Prostate gland (tissue), 2 donors: ENCODE measurements at regions not wholly inside any gene's neighbourhood (a gene's known extent, or its start where the extent isn't known, plus 50 kb on each side); places are given as distances from the start of the nearest gene placed in this dataset.
"Not testable (repeated sequence)": the region's sequence is repeated elsewhere in the genome, so short reads cannot be mapped to it uniquely, and the experiment has no call there.

Source experiments
- DNase-seq: peaks from one replicate; pipeline ENCODE4 v3.0.0-alpha.2; 2019; ENCODE audit warnings: low spot score
- H3K27ac ChIP-seq, 2 donors: fragments of 200-600 bp; sonication (generic); 2 replicates each; pipeline ENCODE4 v1.5.1; 2017 to 2019
- H3K27me3 ChIP-seq: fragments of 200-600 bp; sonication (generic); replicated peaks from 2 replicates; pipeline ENCODE4 v1.5.1; 2019; ENCODE audit not compliant: insufficient read depth
- H3K36me3 ChIP-seq, 2 donors: fragments of 200-600 bp; sonication (generic); 1 replicate in 1 of 2; 2 replicates in 1 of 2; pipeline versions ENCODE4 v1.5.1 to v1.8.1; 2017 to 2019
- H3K4me1 ChIP-seq: fragments of 200-600 bp; sonication (generic); replicated peaks from 2 replicates; pipeline ENCODE4 v1.5.1; 2019
- H3K4me3 ChIP-seq, 2 donors: fragments of 200-600 bp; sonication (generic); 2 replicates each; pipeline ENCODE4 v1.5.1; 2017 to 2019
- H3K9me3 ChIP-seq: fragments of 200-600 bp; sonication (generic); 2 replicates; pipeline ENCODE4 v1.5.1; 2017
- POLR2A ChIP-seq: fragments of 450-650 bp; IDR thresholded peaks from one replicate; pipeline ENCODE4 v1.6.1; 2016; ENCODE audit warnings: antibody characterized with exemption, mild to moderate bottlenecking
- POLR2AphosphoS5 ChIP-seq: sonication (generic); formaldehyde crosslinking; IDR thresholded peaks from one replicate; pipeline ENCODE4 v1.6.1; 2017; ENCODE audit warnings: antibody characterized with exemption
- WGBS: methylation state at CpG from one replicate; pipeline ENCODE4 v1.1.5; 2018; 5-methylcytosine and 5-hydroxymethylcytosine counted together
- intact Hi-C: fragments of 100-400 bp; cut with DNase I; formaldehyde crosslinking; loops from one replicate; pipeline ENCODE4 v1.14.2; 2022
- TF ChIP-seq, protein P1 (sequence below), 4 experiments: fragments of 200-600 bp in 2 of 4; fragments of 450-650 bp in 2 of 4; sonication (generic) in 2 of 4; IDR thresholded peaks; 1 replicate in 3 of 4; 2 replicates in 1 of 4; pipeline ENCODE4 v1.5.1; 2016 to 2019; ENCODE audit warnings: antibody characterized with exemption in 4 of 4, mild to moderate bottlenecking in 2 of 4, moderate library complexity in 2 of 4

DNA sequence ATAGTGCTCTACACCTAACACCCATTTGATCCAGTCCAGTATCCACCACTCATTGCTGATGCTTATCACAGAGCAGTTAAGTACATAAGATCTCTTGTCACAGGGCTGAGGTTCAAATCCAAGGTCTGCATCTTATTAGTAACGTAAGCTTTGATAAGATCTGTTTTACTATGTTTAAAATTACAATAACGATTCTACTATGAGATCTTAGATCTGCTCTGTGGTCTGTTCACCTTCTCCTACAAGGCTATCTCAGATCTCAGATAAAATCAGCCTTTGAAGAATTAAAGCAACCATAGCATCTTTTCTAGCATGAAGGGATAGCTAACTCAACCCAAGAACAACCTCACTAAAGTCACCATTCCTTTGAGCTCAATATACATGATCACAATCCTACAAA, 431.0 kb upstream of the RORB start:
- 25% methylated on average over 2 of the region's 2 CpGs for WGBS
- H3K9me3 ChIP-seq = no peaks in the 10 kb centered on the region
- intact Hi-C loops = no loop called here
- H3K27ac ChIP-seq = no peak overlapping the region
- TF ChIP-seq POLR2A = no peak
- no peak for TF ChIP-seq POLR2AphosphoS5
- TF ChIP-seq, protein P1, sequence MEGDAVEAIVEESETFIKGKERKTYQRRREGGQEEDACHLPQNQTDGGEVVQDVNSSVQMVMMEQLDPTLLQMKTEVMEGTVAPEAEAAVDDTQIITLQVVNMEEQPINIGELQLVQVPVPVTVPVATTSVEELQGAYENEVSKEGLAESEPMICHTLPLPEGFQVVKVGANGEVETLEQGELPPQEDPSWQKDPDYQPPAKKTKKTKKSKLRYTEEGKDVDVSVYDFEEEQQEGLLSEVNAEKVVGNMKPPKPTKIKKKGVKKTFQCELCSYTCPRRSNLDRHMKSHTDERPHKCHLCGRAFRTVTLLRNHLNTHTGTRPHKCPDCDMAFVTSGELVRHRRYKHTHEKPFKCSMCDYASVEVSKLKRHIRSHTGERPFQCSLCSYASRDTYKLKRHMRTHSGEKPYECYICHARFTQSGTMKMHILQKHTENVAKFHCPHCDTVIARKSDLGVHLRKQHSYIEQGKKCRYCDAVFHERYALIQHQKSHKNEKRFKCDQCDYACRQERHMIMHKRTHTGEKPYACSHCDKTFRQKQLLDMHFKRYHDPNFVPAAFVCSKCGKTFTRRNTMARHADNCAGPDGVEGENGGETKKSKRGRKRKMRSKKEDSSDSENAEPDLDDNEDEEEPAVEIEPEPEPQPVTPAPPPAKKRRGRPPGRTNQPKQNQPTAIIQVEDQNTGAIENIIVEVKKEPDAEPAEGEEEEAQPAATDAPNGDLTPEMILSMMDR (IDR thresholded peaks at IDR 0.05) = no peak
- H3K27me3 ChIP-seq = no peaks in the 10 kb centered on the region
- no peak overlapping the region for H3K4me3 ChIP-seq
- H3K4me1 ChIP-seq = no peaks in the 10 kb centered on the region
- H3K36me3 ChIP-seq = no peaks in the 10 kb centered on the region
- DNase-seq = no peak

- no peak for DNase-seq
- no peak overlapping the region for H3K27ac ChIP-seq
- WGBS = 68% methylated on average over 6 of the region's 6 CpGs
- TF ChIP-seq, protein P1 (IDR thresholded peaks at IDR 0.05) = no peak
- TF ChIP-seq POLR2AphosphoS5 (no peak), POLR2A (no peak)
- no peaks in the 10 kb centered on the region for H3K9me3 ChIP-seq
- H3K4me1 ChIP-seq = no peaks in the 10 kb centered on the region
- H3K27me3 ChIP-seq = no peaks in the 10 kb centered on the region
- intact Hi-C loops = no loop called here
- no peak overlapping the region for H3K4me3 ChIP-seq
- H3K36me3 ChIP-seq = no peaks in the 10 kb centered on the region
Observed at GRCh38 chr9:74066605-74067004, 430.5 kb upstream of the RORB start.

GRCh38 chr9:74071502-74071901, 425.6 kb upstream of the RORB start:
- Histone ChIP-seq H3K27me3 (no peaks in the 10 kb centered on the region), H3K4me1 (no peaks in the 10 kb centered on the region), H3K4me3 (no peak overlapping the region), H3K36me3 (no peaks in the 10 kb centered on the region), H3K27ac (no peak overlapping the region), H3K9me3 (no peaks in the 10 kb centered on the region)
- intact Hi-C loops = no loop called here
- no peak for DNase-seq
- no peak for TF ChIP-seq POLR2AphosphoS5

DNA sequence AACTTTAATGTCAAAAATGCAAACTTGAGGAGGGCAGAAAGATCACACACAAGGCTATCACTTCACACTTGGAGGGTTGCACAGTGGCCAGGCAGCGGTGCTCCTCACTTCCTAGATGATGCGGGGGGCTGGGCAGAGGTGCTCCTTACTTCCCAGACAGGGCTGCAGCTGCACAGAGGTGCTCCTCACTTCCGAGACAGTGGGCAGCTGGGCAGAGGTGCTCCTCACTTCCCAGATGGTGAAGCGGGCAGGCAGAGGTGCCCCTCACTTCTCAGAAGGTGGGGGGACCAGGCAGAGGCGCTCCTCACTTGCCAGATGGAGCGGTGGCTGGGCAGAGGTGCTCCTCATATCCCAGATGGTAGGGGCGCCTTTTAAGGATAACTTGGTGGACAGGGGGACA, 423.2 kb upstream of the RORB start:
- 88% methylated on average over 7 of the region's 7 CpGs for WGBS
- H3K36me3 ChIP-seq = no peaks in the 10 kb centered on the region
- DNase-seq = no peak
- H3K4me1 ChIP-seq = no peaks in the 10 kb centered on the region
- no peak overlapping the region for H3K4me3 ChIP-seq
- intact Hi-C loops = no loop called here
- TF ChIP-seq POLR2A (no peak), POLR2AphosphoS5 (no peak)
- TF ChIP-seq, protein P1 (IDR thresholded peaks at IDR 0.05) = no peak
- H3K9me3 ChIP-seq = no peaks in the 10 kb centered on the region
- no peaks in the 10 kb centered on the region for H3K27me3 ChIP-seq
- no peak overlapping the region for H3K27ac ChIP-seq

GRCh38 chr9:74078647-74079046, 418.5 kb upstream of the RORB start:
- Histone ChIP-seq H3K9me3 (no peaks in the 10 kb centered on the region), H3K4me1 (no peaks in the 10 kb centered on the region), H3K27me3 (no peaks in the 10 kb centered on the region), H3K27ac (no peak overlapping the region), H3K36me3 (no peaks in the 10 kb centered on the region), H3K4me3 (no peak overlapping the region)
- no peak for DNase-seq
- intact Hi-C loops = no loop called here
- TF ChIP-seq POLR2AphosphoS5 = no peak
- no peak for TF ChIP-seq POLR2A
- TF ChIP-seq, protein P1 (IDR thresholded peaks at IDR 0.05) = no peak

DNA sequence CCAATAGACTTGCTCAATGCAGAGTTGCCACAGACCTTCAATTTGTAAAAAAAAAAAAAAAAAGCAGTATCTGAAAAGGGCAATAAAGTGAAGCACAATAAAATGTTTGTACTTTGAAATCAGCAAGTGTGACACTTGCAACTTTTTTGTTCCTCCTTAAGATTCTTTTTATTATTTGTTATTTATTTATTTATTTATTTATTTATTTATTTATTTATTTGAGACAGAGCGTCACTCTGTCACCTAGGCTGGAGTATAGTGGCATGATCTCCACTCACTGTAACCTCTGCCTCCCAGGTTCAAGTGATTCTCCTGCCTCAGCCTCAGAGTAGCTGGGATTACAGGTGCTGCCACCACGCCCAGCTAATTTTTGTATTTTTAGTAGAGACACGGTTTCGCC, 416.5 kb upstream of the RORB start:
- H3K36me3 ChIP-seq, intact Hi-C loops, H3K4me1 ChIP-seq, DNase-seq, H3K9me3 ChIP-seq, H3K27me3 ChIP-seq, H3K27ac ChIP-seq, H3K4me3 ChIP-seq: not testable (repeated sequence)
- 94% methylated on average over 4 of the region's 4 CpGs for WGBS
